Gastrocnemius medialis (tissue), 4 donors: ENCODE measurements at regions not wholly inside any gene's neighbourhood (a gene's known extent, or its start where the extent isn't known, plus 50 kb on each side); places are given as distances from the start of the nearest gene placed in this dataset.

Experiments used
- ATAC-seq, 2 donors: fragments of 150-250 bp; one replicate each; pipeline ENCODE4 v1.9.1; 2016
- DNase-seq, 2 donors: peaks; one replicate each; pipeline ENCODE4 v3.0.0-alpha.2; 2019
- H3K27ac ChIP-seq, 4 donors: fragments of 200-600 bp; sonication (generic); 1 replicate in 1 of 4; 2 replicates in 3 of 4; pipeline ENCODE4 v1.5.1; 2016 to 2018; ENCODE audit warnings: mild to moderate bottlenecking in 2 of 4, moderate library complexity in 1 of 4
- H3K27me3 ChIP-seq, 3 donors: fragments of 200-600 bp; sonication (generic) in 2 of 3; 1 replicate in 1 of 3; 2 replicates in 2 of 3; pipeline versions ENCODE4 v1.5.1 to v1.6.0; 2016 to 2019; ENCODE audit warnings: mild to moderate bottlenecking in 1 of 3, moderate library complexity in 1 of 3
- H3K36me3 ChIP-seq, 2 donors: fragments of 200-600 bp; sonication (generic) in 1 of 2; one replicate each; pipeline ENCODE4 v1.5.1; 2017 to 2018
- H3K4me1 ChIP-seq, 2 donors: fragments of 200-600 bp; sonication (generic) in 1 of 2; one replicate each; pipeline ENCODE4 v1.5.1; 2016 to 2017; ENCODE audit warnings: mild to moderate bottlenecking in 2 of 2
- H3K4me3 ChIP-seq, 4 donors: fragments of 200-600 bp; sonication (generic) in 3 of 4; 1 replicate in 1 of 4; 2 replicates in 3 of 4; pipeline ENCODE4 v1.5.1; 2016 to 2019; ENCODE audit warnings: mild to moderate bottlenecking in 2 of 4
- H3K9me3 ChIP-seq, 3 donors: fragments of 200-600 bp; sonication (generic) in 2 of 3; 1 replicate in 1 of 3; 2 replicates in 2 of 3; pipeline ENCODE4 v1.5.1; 2016 to 2019
- CTCF ChIP-seq, 5 experiments: fragments of 450-650 bp in 3 of 5; fragments of 200-600 bp in 2 of 5; sonication (generic) in 2 of 5; IDR thresholded peaks in 4 of 5; conservative IDR thresholded peaks in 1 of 5; 1 replicate in 4 of 5; 2 replicates in 1 of 5; pipeline ENCODE4 v1.5.1; 2016 to 2019; ENCODE audit warnings: antibody characterized with exemption in 5 of 5, mild to moderate bottlenecking in 3 of 5, moderate library complexity in 3 of 5
- POLR2A ChIP-seq, 2 donors: fragments of 450-650 bp; IDR thresholded peaks; one replicate each; pipeline ENCODE4 v1.6.1; 2017; ENCODE audit warnings: antibody characterized with exemption in 2 of 2, mild to moderate bottlenecking in 2 of 2, moderate library complexity in 2 of 2
- in situ Hi-C, 4 donors: fragments of 200-750 bp; cut with MboI; loops; one replicate each; pipeline versions ENCODE4 v1.15.0 to v1.8.0; 2017; ENCODE audit warnings: low sequenced_read_pairs in 4 of 4
- intact Hi-C: fragments of 100-400 bp; cut with DNase I; formaldehyde crosslinking; loops from one replicate; pipeline ENCODE4 v1.15.1; 2023; ENCODE audit warnings: low total_unique reads

DNA sequence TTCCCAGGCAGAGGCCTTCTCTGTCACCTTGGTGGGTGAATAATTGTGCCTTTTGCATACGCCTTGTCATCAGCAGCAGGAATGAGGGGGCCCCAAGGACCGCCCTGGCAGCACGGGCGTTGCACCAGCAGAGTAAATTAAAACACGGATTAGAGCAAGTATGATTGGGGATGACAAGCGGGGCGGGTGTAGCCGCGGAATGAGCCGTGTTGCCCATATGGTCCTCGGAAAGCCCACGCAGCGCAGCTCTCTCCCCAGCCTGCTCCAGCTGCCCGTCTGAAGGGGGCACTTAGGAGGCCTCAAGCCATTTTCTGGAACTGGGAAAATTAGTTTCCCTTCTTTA lies 299.4 kb upstream of the IRX3 start:
- ATAC-seq (no peak), DNase-seq (no peak)
- Histone ChIP-seq H3K27ac (no peak overlapping the region), H3K4me3 (no peak overlapping the region), H3K9me3 (no peaks in the 10 kb centered on the region), H3K4me1 (no peaks in the 10 kb centered on the region), H3K36me3 (no peaks in the 10 kb centered on the region), H3K27me3 (no peaks in the 10 kb centered on the region)
- intact Hi-C loops (no loop called here), in situ Hi-C loops (no loop called here)
- TF ChIP-seq POLR2A (IDR thresholded peaks at IDR 0.05) (no peak), CTCF (IDR thresholded peaks at IDR 0.05 in 4 of 5, conservative IDR thresholded peaks at IDR 0.05 in 1 of 5) (no peak)

- TF ChIP-seq POLR2A (IDR thresholded peaks at IDR 0.05) = no peak
- no peak for TF ChIP-seq CTCF (IDR thresholded peaks at IDR 0.05 in 4 of 5, conservative IDR thresholded peaks at IDR 0.05 in 1 of 5)
- H3K9me3 ChIP-seq = no peaks in the 10 kb centered on the region
- no peaks in the 10 kb centered on the region for H3K27me3 ChIP-seq
- no peak overlapping the region for H3K4me3 ChIP-seq
- H3K36me3 ChIP-seq = no peaks in the 10 kb centered on the region
- ATAC-seq = no peak
- no peak for DNase-seq
- in situ Hi-C loops = no loop called here
- no peak overlapping the region for H3K27ac ChIP-seq
- intact Hi-C loops = no loop called here
- H3K4me1 ChIP-seq = no peaks in the 10 kb centered on the region
Measured at GRCh38 chr16:54585094-54585997, 298.8 kb upstream of the IRX3 start.

DNA sequence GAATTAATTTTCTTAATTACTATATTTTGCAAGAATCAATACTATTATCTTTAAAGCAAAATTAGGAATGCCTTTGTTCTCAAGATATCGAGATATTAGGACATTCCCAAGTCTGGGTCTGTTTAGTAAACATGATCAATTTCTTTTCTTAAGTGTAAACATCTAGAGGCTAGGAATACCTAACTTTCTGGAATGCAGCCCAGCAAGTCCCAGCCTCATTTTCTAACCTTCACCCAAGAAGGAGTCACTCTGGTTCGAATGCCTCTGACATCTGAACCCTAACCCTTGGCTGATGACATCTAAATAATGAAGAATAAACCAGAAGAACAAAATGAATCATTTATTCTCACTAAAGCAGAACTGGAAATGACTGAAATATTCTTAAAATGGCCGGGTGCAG lies 297.5 kb upstream of the IRX3 start:
- ATAC-seq (no peak), DNase-seq (no peak)
- H3K4me3 ChIP-seq = no peak overlapping the region
- H3K4me1 ChIP-seq = no peaks in the 10 kb centered on the region
- TF ChIP-seq CTCF (IDR thresholded peaks at IDR 0.05 in 4 of 5, conservative IDR thresholded peaks at IDR 0.05 in 1 of 5) (no peak), POLR2A (IDR thresholded peaks at IDR 0.05) (no peak)
- intact Hi-C loops (no loop called here), in situ Hi-C loops (no loop called here)
- no peaks in the 10 kb centered on the region for H3K36me3 ChIP-seq
- H3K27me3 ChIP-seq = no peaks in the 10 kb centered on the region
- H3K9me3 ChIP-seq = no peaks in the 10 kb centered on the region
- H3K27ac ChIP-seq = no peak overlapping the region

DNA sequence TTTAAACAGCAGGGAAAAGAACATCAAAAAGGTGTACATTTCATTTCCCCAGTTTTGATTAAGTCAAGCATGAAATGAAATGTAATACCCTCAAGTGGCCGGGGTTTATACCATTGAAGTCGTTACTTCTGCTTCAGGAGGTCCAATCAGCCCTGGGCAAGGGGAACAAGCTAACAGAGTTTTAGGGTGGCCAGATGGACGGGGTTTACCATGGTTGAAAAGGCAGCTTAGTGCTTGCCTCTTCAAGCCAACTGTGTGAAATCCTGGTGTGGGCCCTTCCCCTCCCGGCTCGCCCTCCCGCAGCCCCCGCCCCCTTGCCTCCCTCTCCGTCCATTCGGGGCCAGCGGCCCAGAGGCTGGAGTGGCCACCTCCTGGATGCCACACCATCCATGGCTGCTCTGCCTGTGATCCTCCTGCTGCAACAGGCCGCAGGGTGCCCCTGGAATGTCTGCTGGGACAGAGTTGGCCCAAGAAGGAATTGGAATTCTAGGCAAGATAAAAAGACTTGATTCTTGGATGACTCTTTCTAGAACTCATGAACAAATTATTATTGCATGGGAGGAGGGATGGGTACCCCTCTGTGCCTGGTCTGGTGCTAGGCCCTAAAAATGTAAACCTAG lies 296.2 kb upstream of the IRX3 start:
- no peaks in the 10 kb centered on the region for H3K4me1 ChIP-seq
- no peak overlapping the region for H3K27ac ChIP-seq
- H3K4me3 ChIP-seq = no peak overlapping the region
- in situ Hi-C loops = no loop called here
- no peaks in the 10 kb centered on the region for H3K36me3 ChIP-seq
- H3K9me3 ChIP-seq = no peaks in the 10 kb centered on the region
- no peaks in the 10 kb centered on the region for H3K27me3 ChIP-seq
- intact Hi-C loops = no loop called here
- DNase-seq = no peak
- TF ChIP-seq POLR2A (IDR thresholded peaks at IDR 0.05) (no peak), CTCF (IDR thresholded peaks at IDR 0.05 in 4 of 5, conservative IDR thresholded peaks at IDR 0.05 in 1 of 5) (no peak)
- ATAC-seq = no peak
